HG02759 (cell line): ENCODE measurements at regions not wholly inside any gene's neighbourhood (a gene's known extent, or its start where the extent isn't known, plus 50 kb on each side); places are given as distances from the start of the nearest gene placed in this dataset.
"Not testable (repeated sequence)": the region's sequence is repeated elsewhere in the genome, so short reads cannot be mapped to it uniquely, and the experiment has no call there.

Experiments used
- ATAC-seq: cut with Tn5 transposase; IDR thresholded peaks from one replicate; pipeline ENCODE4 v1.9.1; 2021; ENCODE audit warnings: mild to moderate bottlenecking, moderate library complexity; ENCODE audit not compliant: unreplicated experiment

- no peak for ATAC-seq
Measured at GRCh38 chr7:145478541-145478940, 638.1 kb upstream of the CNTNAP2 start.

DNA sequence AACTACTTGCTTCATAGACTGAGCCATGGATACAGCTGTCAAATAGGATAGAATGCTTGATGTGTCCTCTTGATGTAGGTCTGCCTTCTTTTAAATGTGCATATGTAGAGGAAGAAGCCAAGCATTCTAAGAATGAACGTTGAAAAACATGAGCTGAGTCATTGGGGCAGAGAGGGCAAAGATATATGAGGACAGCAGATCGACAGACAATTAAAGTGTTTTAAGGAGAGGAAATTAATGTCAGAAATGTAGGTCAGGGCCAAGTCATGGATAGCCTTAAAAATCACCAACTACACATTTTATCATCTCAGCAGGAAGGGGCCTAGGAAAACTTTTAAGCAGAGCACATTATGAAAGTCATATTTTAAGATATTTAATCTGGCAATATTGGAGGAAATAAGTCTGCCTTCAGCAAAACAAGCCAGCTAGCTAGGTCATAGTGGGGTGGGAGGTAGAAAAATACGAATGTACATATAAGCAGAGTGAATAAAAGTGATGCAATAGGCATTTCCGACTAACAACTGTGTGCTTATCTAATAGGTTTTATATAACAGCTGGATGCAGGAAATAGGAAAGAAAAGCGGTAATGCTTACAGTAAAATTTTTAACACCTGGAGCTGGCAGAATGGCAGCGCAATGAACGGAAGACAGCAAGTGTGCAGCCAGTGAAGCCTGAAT lies 638.3 kb upstream of the TPK1 start:
- ATAC-seq = no peak

DNA sequence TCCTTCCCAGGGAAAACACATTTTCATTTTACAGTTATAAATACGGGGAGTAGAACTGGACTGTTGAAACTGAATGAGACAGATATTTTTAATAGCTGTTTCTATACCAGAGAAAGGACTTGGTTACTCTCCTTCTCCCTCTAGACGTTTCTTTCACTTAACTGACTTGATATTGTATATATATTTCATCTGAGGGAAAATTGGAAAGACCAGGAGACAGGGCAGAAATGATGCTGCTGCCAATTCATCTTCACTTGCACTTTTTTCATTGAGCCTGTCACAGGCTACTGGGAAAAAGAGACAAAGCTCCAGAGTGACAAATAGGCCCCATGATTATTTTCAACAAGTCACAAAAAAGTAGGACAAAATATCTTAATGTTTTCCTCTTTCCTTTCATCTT lies 636.0 kb upstream of the TPK1 start:
- ATAC-seq = no peak

- ATAC-seq = no peak
Measured at GRCh38 chr7:145464287-145464686, 628.4 kb upstream of the TPK1 start.

- ATAC-seq = no peak
Measured at GRCh38 chr7:145462463-145462862, 626.6 kb upstream of the TPK1 start.

DNA sequence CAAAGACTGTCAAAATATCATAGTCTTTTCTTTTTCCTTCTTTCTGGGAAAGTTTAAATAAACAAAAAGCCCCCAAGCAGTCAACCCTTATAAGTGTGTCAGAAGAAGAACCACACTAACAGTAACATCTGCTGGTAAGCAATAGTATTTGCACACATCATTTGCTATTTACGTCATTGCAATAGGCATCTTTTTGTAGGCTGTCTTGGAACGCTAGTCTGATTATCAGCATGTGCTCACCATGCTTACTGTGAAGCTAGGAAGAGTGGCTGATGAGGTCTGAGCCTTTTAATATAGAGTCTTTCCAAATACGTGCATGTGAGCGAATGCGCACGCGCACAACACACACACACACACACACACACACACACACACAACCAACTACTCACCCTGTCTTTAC lies 599.0 kb upstream of the TPK1 start:
- no peak for ATAC-seq

GRCh38 chr7:145431834-145432233 lies 596.0 kb upstream of the TPK1 start:
- peak; percentile 79 for ATAC-seq

GRCh38 chr7:145418481-145418880 lies 582.6 kb upstream of the TPK1 start:
- not testable (repeated sequence) for ATAC-seq

DNA sequence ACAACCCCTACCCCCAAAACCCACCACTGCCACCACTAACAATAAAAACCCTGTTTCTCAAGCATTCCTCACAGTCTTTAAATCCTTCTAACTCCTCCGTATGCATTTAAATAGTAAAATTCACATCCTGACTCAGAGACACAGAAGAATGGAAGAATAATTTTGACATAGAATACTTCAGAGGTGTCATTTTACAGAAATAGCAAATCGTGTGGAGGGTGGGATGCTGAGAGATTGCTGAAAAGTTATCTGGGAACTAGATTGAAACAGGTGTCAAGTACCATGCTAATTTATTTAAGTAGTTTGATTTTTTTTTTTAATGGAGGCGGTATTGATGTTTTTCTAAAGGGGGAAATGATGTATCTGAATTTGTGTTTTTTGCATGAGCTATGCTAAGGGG lies 575.2 kb upstream of the TPK1 start:
- no peak for ATAC-seq

DNA sequence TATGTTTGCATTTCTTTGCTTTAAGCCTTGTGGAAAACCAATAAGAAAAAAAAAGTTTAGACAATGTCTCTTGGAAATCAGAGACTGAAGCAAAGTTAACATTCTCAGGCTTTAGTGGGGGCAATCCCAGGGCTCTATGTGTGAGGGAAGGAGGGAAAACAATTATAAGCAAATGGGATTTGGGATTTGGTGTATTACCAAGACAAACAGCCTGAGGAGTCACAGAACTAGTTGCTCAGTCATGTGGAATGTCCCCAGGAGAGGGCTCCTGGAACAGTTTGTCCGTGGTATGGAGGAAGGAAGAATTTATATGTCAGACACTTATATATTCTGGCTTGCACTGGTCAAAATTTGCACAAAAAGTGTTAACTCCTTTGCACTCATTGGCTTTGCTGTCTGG lies 562.9 kb upstream of the TPK1 start:
- ATAC-seq = no peak

DNA sequence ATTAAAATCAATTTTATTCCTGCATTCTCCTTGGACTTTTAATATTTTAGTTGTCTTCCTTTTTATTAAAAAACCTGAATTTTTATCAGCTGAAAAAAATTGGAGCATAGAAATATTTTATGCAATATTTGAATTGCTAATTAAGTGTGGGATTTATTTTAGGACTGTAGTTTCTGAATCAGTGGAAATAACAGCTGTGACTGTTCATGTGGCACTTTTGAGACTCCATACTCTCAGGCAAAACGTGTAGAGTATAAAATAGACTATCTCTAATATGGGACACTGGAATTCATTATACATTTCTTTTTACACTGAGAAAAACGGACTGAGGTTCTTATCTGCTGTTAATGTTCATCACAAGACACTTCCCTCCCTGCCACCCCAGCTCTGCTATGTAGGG lies 558.3 kb upstream of the TPK1 start:
- no peak for ATAC-seq

DNA sequence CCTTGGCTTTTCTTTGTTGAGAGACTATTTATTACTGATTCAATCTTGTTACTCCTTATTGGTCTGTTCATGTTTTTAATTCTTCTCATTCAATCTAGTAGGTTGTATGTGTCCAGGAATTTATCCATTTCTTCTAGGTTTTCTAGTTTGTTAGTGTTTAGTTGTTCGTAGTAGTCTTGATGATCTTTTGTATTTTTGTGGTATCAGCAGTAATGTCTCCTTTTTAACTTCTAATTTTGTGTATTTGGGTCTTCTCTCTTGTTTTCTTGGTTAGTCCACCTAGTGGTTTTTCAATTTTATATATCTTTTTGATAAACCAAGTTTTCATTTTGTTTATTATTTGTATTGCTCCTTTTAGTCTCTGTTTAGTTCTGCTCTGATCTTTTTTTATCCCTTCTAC lies 546.9 kb upstream of the TPK1 start:
- ATAC-seq = no peak

DNA sequence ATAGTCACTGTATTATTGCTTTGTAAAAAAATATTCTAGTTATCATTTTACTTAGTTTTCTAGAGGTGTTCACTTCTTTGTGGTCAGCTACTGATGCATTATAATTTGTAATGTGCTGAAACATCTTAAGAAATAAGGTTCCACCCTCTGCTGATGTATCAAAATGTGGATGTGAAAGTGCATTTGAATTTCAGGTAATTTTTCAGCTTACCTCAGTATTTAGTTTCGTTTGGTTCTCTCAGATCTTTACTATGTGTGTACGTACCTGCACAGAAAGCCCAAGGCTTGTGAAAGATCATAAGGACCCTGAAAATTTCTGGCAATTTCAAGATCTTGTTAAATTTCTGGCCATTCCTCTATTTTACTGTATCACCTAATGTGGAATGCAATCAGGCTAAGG lies 542.3 kb upstream of the TPK1 start:
- no peak for ATAC-seq

GRCh38 chr7:145360511-145361100 lies 524.8 kb upstream of the TPK1 start:
- ATAC-seq = no peak

DNA sequence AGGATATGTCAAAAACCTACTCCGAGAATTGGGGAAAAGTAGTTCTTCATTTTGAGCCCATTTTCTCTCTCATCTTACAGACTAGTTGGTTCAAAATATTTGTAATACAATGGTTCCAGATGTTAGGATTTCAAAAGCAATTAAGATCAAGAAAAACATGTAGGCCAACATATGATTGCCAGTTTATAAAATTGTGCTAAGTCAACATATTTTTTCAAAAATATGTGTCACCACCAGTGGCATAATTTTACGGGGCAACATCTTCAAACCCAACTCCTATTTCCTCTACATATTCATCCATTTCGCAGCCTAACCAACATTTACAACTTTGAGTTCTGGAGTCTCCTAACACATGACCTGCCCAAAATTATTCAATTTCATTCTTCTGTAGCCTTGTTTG lies 514.5 kb upstream of the TPK1 start:
- ATAC-seq = no peak

DNA sequence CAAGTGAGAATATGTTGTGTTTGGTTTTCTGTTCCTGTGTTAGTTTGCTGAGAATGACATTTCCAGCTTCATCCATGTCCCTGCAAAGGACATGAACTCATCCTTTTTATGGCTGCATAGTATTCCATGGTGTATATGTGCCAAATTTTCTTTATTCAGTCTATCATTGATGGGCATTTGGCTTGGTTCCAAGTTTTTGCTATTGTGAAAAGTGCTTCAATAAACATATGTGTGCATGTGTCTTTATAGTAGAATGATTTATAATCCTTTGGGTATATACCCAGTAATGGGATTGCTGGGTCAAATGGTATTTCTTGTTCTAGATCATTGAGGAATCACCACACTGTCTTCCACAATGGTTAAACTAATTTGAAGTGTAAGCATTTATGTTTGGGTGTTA lies 513.6 kb upstream of the TPK1 start:
- ATAC-seq = not testable (repeated sequence)

GRCh38 chr7:145347271-145347670 lies 511.4 kb upstream of the TPK1 start:
- ATAC-seq = no peak

GRCh38 chr7:145339319-145339718 lies 503.5 kb upstream of the TPK1 start:
- ATAC-seq = no peak

DNA sequence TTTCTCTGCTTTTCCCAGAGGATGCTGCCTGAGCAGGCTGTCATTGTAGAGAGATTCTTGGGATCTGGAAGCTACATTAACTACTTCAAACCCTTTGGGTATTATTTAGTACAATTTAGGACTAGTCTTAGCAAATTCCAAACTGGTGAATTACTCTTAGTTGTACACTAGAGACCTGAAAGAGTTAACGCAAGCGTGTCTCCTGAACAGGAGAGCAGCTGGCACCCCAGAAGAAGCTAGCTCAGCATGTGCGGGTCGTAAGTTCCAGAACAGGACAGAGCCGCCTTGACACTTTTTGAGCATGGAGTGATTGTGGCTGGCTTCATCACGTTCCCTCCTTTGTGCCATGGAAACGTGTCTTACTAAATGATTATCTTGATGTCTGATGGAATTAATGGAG lies 495.7 kb upstream of the TPK1 start:
- no peak for ATAC-seq

GRCh38 chr7:145331076-145331475 lies 495.2 kb upstream of the TPK1 start:
- ATAC-seq = no peak

GRCh38 chr7:145327646-145328045 lies 491.8 kb upstream of the TPK1 start:
- no peak for ATAC-seq

DNA sequence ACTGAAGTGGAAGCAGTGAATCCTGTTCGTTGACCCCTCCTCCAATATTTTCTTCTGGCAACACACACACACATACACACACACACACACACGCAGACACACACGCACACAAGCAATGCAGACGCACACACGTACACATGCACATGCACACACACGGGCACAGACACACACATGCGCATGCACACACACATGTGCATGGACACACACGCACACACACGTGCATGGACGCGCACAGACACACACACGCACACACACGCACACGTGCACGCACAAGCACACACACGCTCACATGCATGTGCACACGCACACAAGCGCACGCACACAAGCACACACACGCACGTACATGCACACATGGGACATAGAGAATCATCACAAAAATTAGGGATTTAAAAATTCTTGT lies 488.2 kb upstream of the TPK1 start:
- ATAC-seq = no peak

DNA sequence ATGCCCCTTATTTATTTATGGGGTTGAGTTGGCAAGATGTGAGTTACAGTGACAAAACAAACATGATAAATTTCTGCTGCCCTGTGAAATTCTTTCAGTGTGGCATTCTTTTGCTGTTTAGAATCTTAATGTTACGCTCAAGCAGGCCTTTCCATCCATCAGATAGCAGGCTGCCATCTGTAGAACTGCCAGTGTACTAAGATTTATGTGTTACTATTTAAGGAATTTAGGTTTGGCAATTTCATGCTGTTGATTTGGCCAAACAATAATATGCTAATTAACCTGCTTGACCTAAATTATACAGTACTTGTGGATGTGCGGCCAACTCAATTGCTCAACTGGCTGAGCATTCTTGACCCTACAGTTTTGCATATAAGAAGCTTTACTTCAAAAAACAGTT lies 477.7 kb upstream of the TPK1 start:
- no peak for ATAC-seq
